KOPT-K1 (cell line): ENCODE measurements at regions not wholly inside any gene's neighbourhood (a gene's known extent, or its start where the extent isn't known, plus 50 kb on each side); places are given as distances from the start of the nearest gene placed in this dataset.

ENCODE experiments used
- H3K27ac ChIP-seq: fragments of 200-600 bp; sonication (generic); 2 replicates; pipeline ENCODE4 v1.5.1; 2016; ENCODE audit warnings: antibody characterized with exemption, mild to moderate bottlenecking, low read depth, low read length; ENCODE audit not compliant: poor library complexity, severe bottlenecking
- H3K36me3 ChIP-seq: fragments of 200-600 bp; sonication (generic); 2 replicates; pipeline ENCODE4 v1.5.1; 2017; ENCODE audit warnings: antibody characterized with exemption, mild to moderate bottlenecking, low read length, moderate library complexity; ENCODE audit not compliant: insufficient read depth
- H3K9me3 ChIP-seq: fragments of 200-600 bp; sonication (generic); 2 replicates; pipeline ENCODE4 v1.5.1; 2017; ENCODE audit warnings: antibody characterized with exemption, low read length, mild to moderate bottlenecking; ENCODE audit not compliant: insufficient read depth, poor library complexity, severe bottlenecking

- no peak overlapping the region for H3K27ac ChIP-seq
- no peaks in the 10 kb centered on the region for H3K9me3 ChIP-seq
- no peaks in the 10 kb centered on the region for H3K36me3 ChIP-seq
These were observed 93.8 kb upstream of the TOP3B start for GRCh38 chr22:22076361-22076760.

GRCh38 chr22:22075382-22076163 is 93.0 kb upstream of the TOP3B start:
- no peak overlapping the region for H3K27ac ChIP-seq
- H3K9me3 ChIP-seq = no peaks in the 10 kb centered on the region

GRCh38 chr22:22074634-22075381 is 92.2 kb upstream of the TOP3B start:
- H3K27ac ChIP-seq = no peak overlapping the region
- H3K9me3 ChIP-seq = no peaks in the 10 kb centered on the region
- no peaks in the 10 kb centered on the region for H3K36me3 ChIP-seq

More at GRCh38 chr22:22075382-22076163, 93.0 kb upstream of the TOP3B start:
- no peaks in the 10 kb centered on the region for H3K36me3 ChIP-seq

- Histone ChIP-seq H3K27ac (no peak overlapping the region), H3K36me3 (no peaks in the 10 kb centered on the region), H3K9me3 (no peaks in the 10 kb centered on the region)
These were observed 91.4 kb upstream of the TOP3B start for GRCh38 chr22:22073769-22074561.

- Histone ChIP-seq H3K9me3 (no peaks in the 10 kb centered on the region), H3K27ac (no peak overlapping the region), H3K36me3 (no peaks in the 10 kb centered on the region)
These were observed 89.7 kb upstream of the TOP3B start for GRCh38 chr22:22072169-22072836.

- H3K27ac ChIP-seq = no peak overlapping the region
- H3K36me3 ChIP-seq = no peaks in the 10 kb centered on the region
- no peaks in the 10 kb centered on the region for H3K9me3 ChIP-seq
These were observed 88.9 kb upstream of the TOP3B start for GRCh38 chr22:22071455-22071854.

GRCh38 chr22:22070371-22070824 is 87.8 kb upstream of the TOP3B start:
- Histone ChIP-seq H3K27ac (no peak overlapping the region), H3K9me3 (no peaks in the 10 kb centered on the region), H3K36me3 (no peaks in the 10 kb centered on the region)

GRCh38 chr22:22069450-22070370 is 87.1 kb upstream of the TOP3B start:
- H3K36me3 ChIP-seq = no peaks in the 10 kb centered on the region
- no peak overlapping the region for H3K27ac ChIP-seq
- H3K9me3 ChIP-seq = no peaks in the 10 kb centered on the region

GRCh38 chr22:22068657-22069056 is 86.1 kb upstream of the TOP3B start:
- no peaks in the 10 kb centered on the region for H3K9me3 ChIP-seq
- H3K36me3 ChIP-seq = no peaks in the 10 kb centered on the region
- no peak overlapping the region for H3K27ac ChIP-seq

GRCh38 chr22:22068025-22068424 is 85.4 kb upstream of the TOP3B start:
- Histone ChIP-seq H3K27ac (no peak overlapping the region), H3K9me3 (no peaks in the 10 kb centered on the region)

GRCh38 chr22:22067192-22067591 is 84.6 kb upstream of the TOP3B start:
- no peaks in the 10 kb centered on the region for H3K9me3 ChIP-seq
- H3K27ac ChIP-seq = no peak overlapping the region
- no peaks in the 10 kb centered on the region for H3K36me3 ChIP-seq

More at GRCh38 chr22:22068025-22068424, 85.4 kb upstream of the TOP3B start:
- H3K36me3 ChIP-seq = no peaks in the 10 kb centered on the region

- Histone ChIP-seq H3K27ac (no peak overlapping the region), H3K9me3 (no peaks in the 10 kb centered on the region), H3K36me3 (no peaks in the 10 kb centered on the region)
These were observed 82.0 kb upstream of the TOP3B start for GRCh38 chr22:22064580-22064979.

- no peak overlapping the region for H3K27ac ChIP-seq
- no peaks in the 10 kb centered on the region for H3K36me3 ChIP-seq
- no peaks in the 10 kb centered on the region for H3K9me3 ChIP-seq
These were observed 79.8 kb upstream of the TOP3B start for GRCh38 chr22:22062306-22062793.
